Parathyroid adenoma (tissue), 2 donors: ENCODE measurements at regions not wholly inside any gene's neighbourhood (a gene's known extent, or its start where the extent isn't known, plus 50 kb on each side); places are given as distances from the start of the nearest gene placed in this dataset.

Experiments
- H2AFZ ChIP-seq: fragments of 300-600 bp; sonication (generic); one replicate; pipeline ENCODE4 v1.7.0; 2017; ENCODE audit warnings: antibody characterized with exemption, mild to moderate bottlenecking
- H3K27ac ChIP-seq: fragments of 300-600 bp; sonication (generic); one replicate; pipeline ENCODE4 v1.7.0; 2017
- H3K27me3 ChIP-seq: fragments of 300-600 bp; sonication (generic); one replicate; pipeline ENCODE4 v1.7.0; 2017; ENCODE audit warnings: low read length; ENCODE audit not compliant: control insufficient read depth, insufficient read depth
- H3K36me3 ChIP-seq: fragments of 300-600 bp; sonication (generic); one replicate; pipeline ENCODE4 v1.7.0; 2017; ENCODE audit warnings: low read length; ENCODE audit not compliant: control insufficient read depth, insufficient read depth
- H3K4me1 ChIP-seq: fragments of 300-600 bp; sonication (generic); one replicate; pipeline ENCODE4 v1.7.0; 2017; ENCODE audit warnings: control low read depth
- H3K4me2 ChIP-seq: fragments of 300-600 bp; sonication (generic); one replicate; pipeline ENCODE4 v1.7.0; 2017; ENCODE audit warnings: low read length
- H3K4me3 ChIP-seq: fragments of 300-600 bp; sonication (generic); one replicate; pipeline ENCODE4 v1.7.0; 2017; ENCODE audit warnings: low read depth, low read length
- H3K79me2 ChIP-seq: fragments of 300-600 bp; sonication (generic); one replicate; pipeline ENCODE4 v1.7.0; 2017; ENCODE audit warnings: control low read depth
- H3K9ac ChIP-seq: fragments of 300-600 bp; sonication (generic); one replicate; pipeline ENCODE4 v1.7.0; 2017; ENCODE audit warnings: mild to moderate bottlenecking
- H3K9me3 ChIP-seq: fragments of 300-600 bp; sonication (generic); one replicate; pipeline ENCODE4 v1.7.0; 2017; ENCODE audit warnings: low read length; ENCODE audit not compliant: control insufficient read depth
- CTCF ChIP-seq: fragments of 300-600 bp; sonication (generic); IDR thresholded peaks from one replicate; pipeline ENCODE4 v1.7.0; 2017; ENCODE audit warnings: antibody characterized with exemption, mild to moderate bottlenecking
- donor health status: primary hyperparathyroidism.

GRCh38 chr17:73942703-73943415, 260.6 kb upstream of the RPL38 start:
- H3K27me3 ChIP-seq, result no peaks in the 10 kb centered on the region
- H2AFZ ChIP-seq, result no peak overlapping the region
- no peak overlapping the region for H3K4me3 ChIP-seq
- no peaks in the 10 kb centered on the region for H3K36me3 ChIP-seq
- H3K4me1 ChIP-seq, result no peaks in the 10 kb centered on the region
- H3K79me2 ChIP-seq, result no peaks in the 10 kb centered on the region
- no peak for TF ChIP-seq CTCF
- H3K4me2 ChIP-seq, result no peak overlapping the region
- no peak overlapping the region for H3K9ac ChIP-seq
- no peaks in the 10 kb centered on the region for H3K9me3 ChIP-seq
- H3K27ac ChIP-seq, result no peak overlapping the region

- Histone ChIP-seq H3K27me3 (no peaks in the 10 kb centered on the region), H3K27ac (no peak overlapping the region), H3K4me3 (no peak overlapping the region), H3K9me3 (no peaks in the 10 kb centered on the region), H3K36me3 (no peaks in the 10 kb centered on the region), H3K4me1 (no peaks in the 10 kb centered on the region), H2AFZ (no peak overlapping the region), H3K4me2 (no peak overlapping the region), H3K79me2 (no peaks in the 10 kb centered on the region), H3K9ac (no peak overlapping the region)
- no peak for TF ChIP-seq CTCF
These were observed 259.9 kb upstream of the RPL38 start for GRCh38 chr17:73943416-73944110.

GRCh38 chr17:73944366-73944765, 259.1 kb upstream of the RPL38 start:
- H3K4me3 ChIP-seq, result no peak overlapping the region
- no peak for TF ChIP-seq CTCF

GRCh38 chr17:73947281-73947965, 256.1 kb upstream of the RPL38 start:
- peaks cover 8% of the 10 kb centered on the region for H3K27me3 ChIP-seq
- TF ChIP-seq CTCF, result no peak
- no peaks in the 10 kb centered on the region for H3K79me2 ChIP-seq
- H3K4me3 ChIP-seq, result no peak overlapping the region
- no peak overlapping the region for H3K4me2 ChIP-seq
- peaks cover 3% of the 10 kb centered on the region for H3K4me1 ChIP-seq
- H3K36me3 ChIP-seq, result no peaks in the 10 kb centered on the region
- H3K27ac ChIP-seq, result no peak overlapping the region
- H3K9ac ChIP-seq, result no peak overlapping the region
- H2AFZ ChIP-seq, result no peak overlapping the region
- H3K9me3 ChIP-seq, result no peaks in the 10 kb centered on the region

More at GRCh38 chr17:73944366-73944765, 259.1 kb upstream of the RPL38 start:
- no peaks in the 10 kb centered on the region for H3K4me1 ChIP-seq
- no peak overlapping the region for H3K9ac ChIP-seq
- no peaks in the 10 kb centered on the region for H3K27me3 ChIP-seq
- H3K79me2 ChIP-seq, result no peaks in the 10 kb centered on the region
- H2AFZ ChIP-seq, result no peak overlapping the region
- H3K36me3 ChIP-seq, result no peaks in the 10 kb centered on the region
- no peak overlapping the region for H3K27ac ChIP-seq
- no peaks in the 10 kb centered on the region for H3K9me3 ChIP-seq
- H3K4me2 ChIP-seq, result no peak overlapping the region
